OCI-LY1 (cell line): ENCODE measurements at regions not wholly inside any gene's neighbourhood (a gene's known extent, or its start where the extent isn't known, plus 50 kb on each side); places are given as distances from the start of the nearest gene placed in this dataset.

ENCODE experiments used
- H2AFZ ChIP-seq: fragments of 200-600 bp; sonication (generic), shearing (Covaris generic); 2 replicates; pipeline ENCODE4 v1.6.0; 2014; ENCODE audit warnings: antibody characterized with exemption, mild to moderate bottlenecking, low read length
- H3F3A ChIP-seq: fragments of 200-600 bp; sonication (generic), shearing (Covaris generic); 2 replicates; pipeline ENCODE4 v1.6.0; 2014; ENCODE audit warnings: mild to moderate bottlenecking, antibody characterized with exemption, low read length, moderate library complexity; ENCODE audit not compliant: insufficient read depth
- H3K27ac ChIP-seq: fragments of 200-600 bp; sonication (generic); 2 replicates; pipeline ENCODE4 v1.5.1; 2014; ENCODE audit warnings: low read length, mixed run types, mild to moderate bottlenecking, low read depth; ENCODE audit not compliant: poor library complexity, severe bottlenecking
- H3K27me3 ChIP-seq: fragments of 200-600 bp; sonication (generic); 2 replicates; pipeline ENCODE4 v1.6.0; 2014; ENCODE audit warnings: antibody characterized with exemption, mild to moderate bottlenecking, low read length, moderate library complexity; ENCODE audit not compliant: insufficient read depth
- H3K36me3 ChIP-seq: fragments of 200-600 bp; sonication (generic); 2 replicates; pipeline ENCODE4 v1.6.1; 2014; ENCODE audit warnings: mild to moderate bottlenecking, antibody characterized with exemption, low read length, moderate library complexity, mixed read lengths; ENCODE audit not compliant: insufficient read depth
- H3K4me1 ChIP-seq: fragments of 200-600 bp; sonication (generic); 2 replicates; pipeline ENCODE4 v1.5.1; 2014; ENCODE audit warnings: mild to moderate bottlenecking, low read length, moderate library complexity; ENCODE audit not compliant: insufficient read depth, severe bottlenecking
- H3K4me2 ChIP-seq: fragments of 200-600 bp; sonication (generic), shearing (Covaris generic); 2 replicates; pipeline ENCODE4 v1.6.1; 2014; ENCODE audit warnings: low read length
- H3K4me3 ChIP-seq: fragments of 200-600 bp; sonication (generic); 2 replicates; pipeline ENCODE4 v1.5.1; 2014; ENCODE audit warnings: low read length, low read depth, mild to moderate bottlenecking, mixed read lengths; ENCODE audit not compliant: poor library complexity, severe bottlenecking
- H3K79me2 ChIP-seq: fragments of 200-600 bp; shearing (Covaris generic); 2 replicates; pipeline ENCODE4 v1.6.1; 2016; ENCODE audit warnings: mixed run types, low read length, mixed read lengths; ENCODE audit not compliant: insufficient read depth
- H3K9ac ChIP-seq: fragments of 200-600 bp; sonication (generic), shearing (Covaris generic); 2 replicates; pipeline ENCODE4 v1.6.1; 2014; ENCODE audit warnings: mild to moderate bottlenecking, low read length, mixed read lengths
- H3K9me2 ChIP-seq: fragments of 200-600 bp; sonication (generic), shearing (Covaris generic); 2 replicates; pipeline ENCODE4 v1.6.1; 2014; ENCODE audit warnings: low read depth, mild to moderate bottlenecking, low read length, mixed read lengths
- H3K9me3 ChIP-seq: fragments of 200-600 bp; shearing (Covaris generic); 2 replicates; pipeline ENCODE4 v1.6.1; 2014; ENCODE audit warnings: low read length, mixed read lengths
- H4K20me1 ChIP-seq: fragments of 200-600 bp; sonication (generic), shearing (Covaris generic); 2 replicates; pipeline ENCODE4 v1.6.0; 2016; ENCODE audit warnings: mild to moderate bottlenecking, low read length; ENCODE audit not compliant: insufficient read depth
- CTCF ChIP-seq: fragments of 200-600 bp; sonication (generic), shearing (Covaris generic); IDR thresholded peaks from 2 replicates; pipeline ENCODE4 v1.5.1; 2017; ENCODE audit warnings: mild to moderate bottlenecking, antibody characterized with exemption, low read length, moderate library complexity, mixed read lengths
- EZH2 ChIP-seq: fragments of 200-600 bp; sonication (generic), shearing (Covaris generic); IDR thresholded peaks from 2 replicates; pipeline ENCODE4 v1.8.0; 2017; ENCODE audit warnings: borderline replicate concordance, mixed run types, mild to moderate bottlenecking, antibody characterized with exemption, low read length, moderate library complexity, mixed read lengths

DNA sequence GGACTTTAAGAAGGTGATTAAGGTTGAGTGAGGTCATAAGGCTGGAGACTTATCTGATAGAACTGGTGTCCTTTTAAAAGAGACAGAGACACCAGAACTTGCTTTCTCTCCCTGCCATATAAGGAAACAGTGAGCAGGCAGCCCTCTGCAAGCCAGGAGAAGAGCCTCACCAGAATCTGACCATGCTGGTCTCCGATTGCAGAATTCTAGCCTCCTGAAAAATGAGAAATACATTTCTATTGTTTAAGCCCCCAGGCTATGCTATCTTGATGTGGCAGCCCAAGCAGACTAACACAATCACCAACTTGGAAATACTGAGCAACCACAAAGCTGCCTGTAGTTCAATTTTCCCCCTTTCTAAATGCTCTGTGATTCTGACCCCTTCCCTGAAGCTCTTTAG, 161.4 kb upstream of the RARB start:
- Histone ChIP-seq H3K27me3 (no peaks in the 10 kb centered on the region), H3K36me3 (no peaks in the 10 kb centered on the region), H2AFZ (no peak overlapping the region), H3K9ac (no peak overlapping the region), H3K79me2 (no peaks in the 10 kb centered on the region), H3F3A (no peaks in the 10 kb centered on the region), H3K4me3 (no peak overlapping the region), H3K4me1 (no peaks in the 10 kb centered on the region), H4K20me1 (no peaks in the 10 kb centered on the region), H3K27ac (no peak overlapping the region), H3K4me2 (no peak overlapping the region), H3K9me3 (no peaks in the 10 kb centered on the region), H3K9me2 (no peaks in the 10 kb centered on the region)
- TF ChIP-seq CTCF: no peak
- no peak for TF ChIP-seq EZH2

- Histone ChIP-seq H3K9me3 (no peaks in the 10 kb centered on the region), H3K27me3 (no peaks in the 10 kb centered on the region; the same call in 1 of the 2 replicates), H3K27ac (no peak overlapping the region), H3K4me3 (no peak overlapping the region), H3K4me1 (no peaks in the 10 kb centered on the region), H3K4me2 (no peak overlapping the region), H2AFZ (no peak overlapping the region), H3F3A (no peaks in the 10 kb centered on the region), H3K9ac (no peak overlapping the region), H3K36me3 (no peaks in the 10 kb centered on the region), H3K79me2 (no peaks in the 10 kb centered on the region), H3K9me2 (no peaks in the 10 kb centered on the region), H4K20me1 (no peaks in the 10 kb centered on the region)
- TF ChIP-seq EZH2 (no peak), CTCF (no peak)
Observed at GRCh38 chr3:25272090-25272489, 156.0 kb upstream of the RARB start.

- no peak for TF ChIP-seq CTCF
- no peak for TF ChIP-seq EZH2
- no peak overlapping the region for H3K4me3 ChIP-seq
Observed at GRCh38 chr3:25273582-25274171, 154.4 kb upstream of the RARB start.

More at GRCh38 chr3:25273582-25274171, 154.4 kb upstream of the RARB start:
- no peaks in the 10 kb centered on the region for H3F3A ChIP-seq
- H3K4me2 ChIP-seq: no peak overlapping the region
- no peaks in the 10 kb centered on the region for H3K79me2 ChIP-seq
- no peaks in the 10 kb centered on the region for H3K4me1 ChIP-seq
- no peaks in the 10 kb centered on the region; the same call in 1 of the 2 replicates for H3K27me3 ChIP-seq
- H3K9me2 ChIP-seq: no peaks in the 10 kb centered on the region
- H4K20me1 ChIP-seq: no peaks in the 10 kb centered on the region
- H3K9me3 ChIP-seq: no peaks in the 10 kb centered on the region
- H3K27ac ChIP-seq: no peak overlapping the region
- no peak overlapping the region for H2AFZ ChIP-seq
- H3K36me3 ChIP-seq: no peaks in the 10 kb centered on the region
- H3K9ac ChIP-seq: no peak overlapping the region
